DMS79 (cell line): ENCODE measurements at regions not wholly inside any gene's neighbourhood (a gene's known extent, or its start where the extent isn't known, plus 50 kb on each side); places are given as distances from the start of the nearest gene placed in this dataset.

Experiments used
- DNase-seq: peaks from one replicate; lab custom pipeline; 2025; lab: John Stamatoyannopoulos, UW

- DNase-seq, result no peak
These were observed 307.7 kb upstream of the C2CD4B start for GRCh38 chr15:62472616-62473299.

GRCh38 chr15:62474021-62474770, 309.1 kb upstream of the C2CD4B start:
- no peak for DNase-seq

- no peak for DNase-seq
These were observed 309.7 kb upstream of the C2CD4B start for GRCh38 chr15:62474771-62475124.

GRCh38 chr15:62475591-62475990, 310.5 kb upstream of the C2CD4B start:
- DNase-seq, result no peak

- no peak for DNase-seq
These were observed 311.1 kb upstream of the C2CD4B start for GRCh38 chr15:62476163-62476562.

- no peak for DNase-seq
These were observed 312.8 kb upstream of the C2CD4B start for GRCh38 chr15:62477929-62478328.

- no peak for DNase-seq
These were observed 317.8 kb upstream of the C2CD4B start for GRCh38 chr15:62482785-62483429.

GRCh38 chr15:62483814-62484213, 318.7 kb upstream of the C2CD4B start:
- DNase-seq, result no peak

- no peak for DNase-seq
These were observed 320.2 kb upstream of the C2CD4B start for GRCh38 chr15:62485170-62485720.

- no peak for DNase-seq
These were observed 321.0 kb upstream of the C2CD4B start for GRCh38 chr15:62486041-62486440.

GRCh38 chr15:62488387-62488786, 323.3 kb upstream of the C2CD4B start:
- no peak for DNase-seq

- DNase-seq, result no peak
These were observed 326.6 kb upstream of the C2CD4B start for GRCh38 chr15:62491642-62492041.

- no peak for DNase-seq
These were observed 327.8 kb upstream of the C2CD4B start for GRCh38 chr15:62492900-62493299.

- no peak for DNase-seq
These were observed 329.1 kb upstream of the C2CD4B start for GRCh38 chr15:62494197-62494596.

GRCh38 chr15:62495670-62496614, 330.9 kb upstream of the C2CD4B start:
- DNase-seq, result peak; percentile 63

- DNase-seq, result no peak
These were observed 332.3 kb upstream of the C2CD4B start for GRCh38 chr15:62497356-62497755.

GRCh38 chr15:62498278-62498677, 333.2 kb upstream of the C2CD4B start:
- no peak for DNase-seq

- no peak for DNase-seq
These were observed 333.6 kb upstream of the C2CD4B start for GRCh38 chr15:62498712-62499111.

GRCh38 chr15:62500325-62500724, 335.2 kb upstream of the C2CD4B start:
- no peak for DNase-seq

GRCh38 chr15:62502451-62502850, 337.4 kb upstream of the C2CD4B start:
- no peak for DNase-seq

GRCh38 chr15:62503451-62503850, 338.4 kb upstream of the C2CD4B start:
- DNase-seq, result no peak

- DNase-seq, result no peak
These were observed 340.7 kb upstream of the C2CD4B start for GRCh38 chr15:62505762-62506161.
